Cardiac muscle cell (in vitro differentiated cells and primary cell): ENCODE measurements at regions not wholly inside any gene's neighbourhood (a gene's known extent, or its start where the extent isn't known, plus 50 kb on each side); places are given as distances from the start of the nearest gene placed in this dataset.

Source experiments
- DNase-seq, 2 donors: peaks; one replicate each; pipeline versions ENCODE4 v3.0.0 to v3.0.0-alpha.2; 2010 to 2017; ENCODE audit warnings: low read depth in 1 of 2, low spot score in 1 of 2
- H3K27ac ChIP-seq: fragments of 200-600 bp; sonication (generic); 2 replicates; pipeline ENCODE4 v1.5.1; 2016
- H3K27me3 ChIP-seq: fragments of 200-600 bp; sonication (generic); 2 replicates; pipeline ENCODE4 v1.6.0; 2016; ENCODE audit warnings: control low read depth
- H3K36me3 ChIP-seq: fragments of 200-600 bp; sonication (generic); 2 replicates; pipeline ENCODE4 v1.5.1; 2016; ENCODE audit warnings: control low read depth
- H3K4me1 ChIP-seq: fragments of 200-600 bp; sonication (generic); 2 replicates; pipeline ENCODE4 v1.8.1; 2017; ENCODE audit warnings: low read depth, mild to moderate bottlenecking, mixed run types
- H3K4me3 ChIP-seq: fragments of 200-600 bp; sonication (generic); 2 replicates; pipeline ENCODE4 v1.5.1; 2016; ENCODE audit warnings: mild to moderate bottlenecking
- H3K9me3 ChIP-seq: fragments of 200-600 bp; sonication (generic); 2 replicates; pipeline ENCODE4 v1.5.1; 2017; ENCODE audit warnings: low read depth, mild to moderate bottlenecking, control low read depth
- CTCF ChIP-seq: IDR thresholded peaks from 2 replicates; pipeline ENCODE4 v1.5.1; 2012; ENCODE audit warnings: low read depth, mild to moderate bottlenecking, low read length

- peaks cover 4% of the 10 kb centered on the region for H3K4me1 ChIP-seq
- peak; percentile 40 to 57 for DNase-seq
- H3K36me3 ChIP-seq = no peaks in the 10 kb centered on the region
- H3K27me3 ChIP-seq = peaks cover 70% of the 10 kb centered on the region
- peak; percentile 45 for TF ChIP-seq CTCF
- H3K4me3 ChIP-seq = no peak overlapping the region
- no peaks in the 10 kb centered on the region for H3K9me3 ChIP-seq
- no peak overlapping the region for H3K27ac ChIP-seq
Measured at GRCh38 chr9:28774433-28775235, 1201.4 kb upstream of the C9orf72 start.

GRCh38 chr9:28779243-28779642 is 1206.0 kb upstream of the C9orf72 start:
- Histone ChIP-seq H3K4me1 (peaks cover 4% of the 10 kb centered on the region), H3K36me3 (no peaks in the 10 kb centered on the region), H3K27me3 (peaks cover 68% of the 10 kb centered on the region), H3K9me3 (no peaks in the 10 kb centered on the region), H3K27ac (no peak overlapping the region), H3K4me3 (no peak overlapping the region)
- DNase-seq = peak in 1 of 2 donors; percentile 10
- no peak for TF ChIP-seq CTCF

GRCh38 chr9:28781481-28781880 is 1208.2 kb upstream of the C9orf72 start:
- Histone ChIP-seq H3K4me1 (peaks cover 4% of the 10 kb centered on the region), H3K4me3 (no peak overlapping the region), H3K27ac (no peak overlapping the region), H3K36me3 (no peaks in the 10 kb centered on the region), H3K9me3 (no peaks in the 10 kb centered on the region), H3K27me3 (peaks cover 80% of the 10 kb centered on the region)
- no peak for DNase-seq
- TF ChIP-seq CTCF = no peak

- TF ChIP-seq CTCF = no peak
- H3K36me3 ChIP-seq = no peaks in the 10 kb centered on the region
- H3K27me3 ChIP-seq = peaks cover 80% of the 10 kb centered on the region
- DNase-seq = peak in 1 of 2 donors; percentile 55
- H3K4me1 ChIP-seq = peaks cover 4% of the 10 kb centered on the region
- no peak overlapping the region for H3K4me3 ChIP-seq
- no peaks in the 10 kb centered on the region for H3K9me3 ChIP-seq
- H3K27ac ChIP-seq = no peak overlapping the region
Measured at GRCh38 chr9:28782630-28783029, 1209.3 kb upstream of the C9orf72 start.

- H3K4me1 ChIP-seq = no peaks in the 10 kb centered on the region
- H3K36me3 ChIP-seq = no peaks in the 10 kb centered on the region
- no peak for TF ChIP-seq CTCF
- no peak overlapping the region for H3K27ac ChIP-seq
- H3K9me3 ChIP-seq = no peaks in the 10 kb centered on the region
- no peak for DNase-seq
- no peak overlapping the region for H3K4me3 ChIP-seq
- H3K27me3 ChIP-seq = peaks cover 16% of the 10 kb centered on the region
Measured at GRCh38 chr9:28792716-28793115, 1219.4 kb upstream of the C9orf72 start.
